ENCODE measurements at regions not wholly inside any gene's neighbourhood (a gene's known extent, or its start where the extent isn't known, plus 50 kb on each side); places are given as distances from the start of the nearest gene placed in this dataset.

DNA sequence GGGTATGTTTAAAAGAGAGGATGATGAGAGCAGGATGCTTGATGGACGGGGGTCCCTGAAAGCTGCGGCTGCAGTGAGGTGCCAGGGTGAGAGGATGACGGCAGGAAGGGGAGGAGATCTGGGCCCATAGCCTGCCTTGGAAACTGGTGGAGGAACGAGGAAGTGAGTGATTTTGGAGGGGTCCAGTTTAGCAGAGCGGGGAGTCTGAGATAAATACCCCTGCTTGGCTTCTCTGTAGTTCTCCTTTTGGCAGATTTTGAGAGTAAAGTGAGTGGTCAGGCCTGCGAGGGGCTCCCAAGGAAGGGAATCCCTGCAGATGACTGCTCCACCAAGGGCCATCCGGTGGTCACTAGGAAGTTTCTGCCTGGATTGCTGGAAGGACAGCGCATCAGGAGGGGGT lies 98.5 kb upstream of the PTCH1 start:
- Histone ChIP-seq H3K36me3 (ENCODE audit: control insufficient read depth, insufficient read depth, low read length, severe bottlenecking) (no peaks in the 10 kb centered on the region), H3K4me3 (ENCODE audit: low read length) (no peak overlapping the region), H3K9ac (ENCODE audit: low read length) (no peak overlapping the region), H3K9me3 (ENCODE audit: control insufficient read depth, low read length) (peaks cover 10% of the 10 kb centered on the region), H3K27me3 (replicated peaks; ENCODE audit: control insufficient read depth, insufficient read depth, low read length) (peaks cover 29% of the 10 kb centered on the region), H3K4me1 (ENCODE audit: control insufficient read depth, insufficient read depth, low read length) (no peaks in the 10 kb centered on the region)
- no peak for DNase-seq (ENCODE audit: low read depth)

DNA sequence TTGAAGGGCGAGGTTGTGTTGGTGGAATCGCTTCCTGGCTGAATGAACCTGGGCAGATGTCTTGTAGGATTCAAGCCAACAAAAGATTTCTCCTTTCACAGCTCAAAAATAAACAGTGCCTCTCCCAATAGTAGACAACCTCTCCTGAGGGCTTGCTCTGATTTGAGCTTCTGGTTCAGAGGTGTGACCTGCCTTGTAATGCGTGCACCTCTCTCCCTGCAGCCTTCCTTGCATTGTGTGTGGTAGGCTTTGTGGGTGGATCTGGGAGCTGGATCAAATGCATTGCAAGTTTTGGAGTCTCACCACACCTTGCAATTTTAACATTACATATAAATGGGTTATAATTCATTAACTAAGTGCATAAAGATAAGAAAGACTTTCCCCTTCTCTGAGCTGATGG lies 96.9 kb upstream of the PTCH1 start:
- Histone ChIP-seq H3K9me3 (ENCODE audit: control insufficient read depth, low read length) (peaks cover 10% of the 10 kb centered on the region), H3K4me1 (ENCODE audit: control insufficient read depth, insufficient read depth, low read length) (no peaks in the 10 kb centered on the region), H3K36me3 (ENCODE audit: control insufficient read depth, insufficient read depth, low read length, severe bottlenecking) (no peaks in the 10 kb centered on the region), H3K9ac (ENCODE audit: low read length) (no peak overlapping the region), H3K27me3 (replicated peaks; ENCODE audit: control insufficient read depth, insufficient read depth, low read length) (peaks cover 35% of the 10 kb centered on the region), H3K4me3 (ENCODE audit: low read length) (no peak overlapping the region)
- no peak for DNase-seq (ENCODE audit: low read depth)

DNA sequence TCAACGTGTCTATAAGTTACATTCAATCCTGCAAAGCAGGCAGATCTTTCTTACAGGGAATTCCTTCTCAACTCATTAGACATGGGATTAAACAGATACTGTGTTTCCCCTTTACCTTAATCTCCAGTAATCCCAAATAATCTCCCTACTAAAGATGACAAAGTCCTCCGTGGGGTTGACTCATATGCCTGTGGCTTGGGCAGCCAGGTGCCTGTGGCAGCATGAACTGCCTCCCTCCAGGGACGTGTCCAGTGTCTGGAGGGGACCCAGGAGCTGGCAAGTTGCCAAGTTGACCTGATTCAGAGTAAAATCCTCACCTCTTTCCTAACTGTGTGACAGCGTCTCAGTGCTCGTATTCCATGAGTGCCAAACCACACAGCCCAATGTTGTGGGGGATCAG lies 94.6 kb upstream of the PTCH1 start:
- H3K36me3 ChIP-seq (ENCODE audit: control insufficient read depth, insufficient read depth, low read length, severe bottlenecking) = no peaks in the 10 kb centered on the region
- H3K4me1 ChIP-seq (ENCODE audit: control insufficient read depth, insufficient read depth, low read length) = no peaks in the 10 kb centered on the region
- H3K9ac ChIP-seq (ENCODE audit: low read length) = no peak overlapping the region
- peaks cover 27% of the 10 kb centered on the region for H3K27me3 ChIP-seq (replicated peaks; ENCODE audit: control insufficient read depth, insufficient read depth, low read length)
- no peak for DNase-seq (ENCODE audit: low read depth)
- peaks cover 10% of the 10 kb centered on the region for H3K9me3 ChIP-seq (ENCODE audit: control insufficient read depth, low read length)
- H3K4me3 ChIP-seq (ENCODE audit: low read length) = no peak overlapping the region

DNA sequence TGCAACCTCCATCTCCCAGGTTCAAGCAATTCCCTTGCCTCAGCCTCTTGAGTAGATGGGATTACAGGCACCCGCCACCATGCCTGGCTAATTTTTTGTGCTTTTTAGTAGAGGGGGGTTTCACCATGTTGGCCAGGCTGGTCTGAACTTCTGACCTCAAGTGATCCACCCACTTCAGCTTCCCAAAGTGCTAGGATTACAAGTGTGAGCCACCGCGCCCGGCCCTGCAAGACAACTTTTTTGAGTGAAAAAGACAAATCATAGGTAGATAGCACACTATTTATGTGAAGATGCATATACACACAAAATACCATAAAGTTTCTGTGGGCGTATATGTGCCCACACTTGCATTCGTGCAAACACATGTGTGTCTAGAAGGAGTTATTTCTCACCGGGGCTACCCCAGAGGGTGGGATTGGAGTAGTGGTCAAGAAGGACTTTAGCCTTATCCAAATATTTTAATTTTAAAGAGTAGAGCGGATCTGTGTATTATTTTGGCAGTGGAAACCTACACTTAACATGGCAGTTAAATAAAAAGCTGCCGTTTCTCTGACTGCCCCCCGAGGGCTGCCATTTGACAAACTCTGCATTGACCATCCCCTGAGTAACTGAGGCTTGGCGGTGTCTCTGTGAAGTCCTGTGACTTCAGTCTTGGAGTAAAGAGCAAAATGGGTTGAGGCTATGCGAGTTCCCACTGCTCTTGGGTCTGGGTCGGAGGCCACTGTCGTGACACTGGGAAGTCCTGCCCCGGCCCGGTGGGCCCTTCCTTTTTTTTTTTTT lies 93.4 kb upstream of the PTCH1 start:
- Histone ChIP-seq H3K9me3 (ENCODE audit: control insufficient read depth, low read length) (peaks cover 10% of the 10 kb centered on the region), H3K27me3 (replicated peaks; ENCODE audit: control insufficient read depth, insufficient read depth, low read length) (peaks cover 21% of the 10 kb centered on the region), H3K4me1 (ENCODE audit: control insufficient read depth, insufficient read depth, low read length) (no peaks in the 10 kb centered on the region), H3K9ac (ENCODE audit: low read length) (no peak overlapping the region), H3K36me3 (ENCODE audit: control insufficient read depth, insufficient read depth, low read length, severe bottlenecking) (no peaks in the 10 kb centered on the region), H3K4me3 (ENCODE audit: low read length) (no peak overlapping the region)
- DNase-seq (ENCODE audit: low read depth) = no peak

DNA sequence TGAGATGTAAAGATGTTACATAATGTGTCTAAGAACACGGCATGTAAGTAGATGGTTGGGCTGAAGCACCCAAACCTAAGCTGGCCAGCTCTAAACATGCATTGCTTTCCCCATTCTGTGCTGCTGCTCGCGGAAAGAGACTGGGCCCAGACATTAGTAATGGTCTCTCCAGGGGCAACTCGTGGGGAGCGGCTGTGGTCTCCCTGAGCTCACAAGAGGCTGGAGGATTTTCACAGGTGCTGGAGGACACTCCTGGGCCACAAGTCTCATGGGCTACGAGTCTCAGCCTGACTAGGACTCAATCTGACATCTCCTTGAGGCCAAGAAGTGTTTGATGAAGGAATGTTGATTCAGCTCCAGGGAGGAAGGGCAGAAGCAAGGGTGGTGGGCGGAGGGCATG lies 92.7 kb upstream of the PTCH1 start:
- H3K9me3 ChIP-seq (ENCODE audit: control insufficient read depth, low read length) = peaks cover 10% of the 10 kb centered on the region
- H3K36me3 ChIP-seq (ENCODE audit: control insufficient read depth, insufficient read depth, low read length, severe bottlenecking) = no peaks in the 10 kb centered on the region
- no peak for DNase-seq (ENCODE audit: low read depth)
- H3K4me1 ChIP-seq (ENCODE audit: control insufficient read depth, insufficient read depth, low read length) = no peaks in the 10 kb centered on the region
- no peak overlapping the region for H3K9ac ChIP-seq (ENCODE audit: low read length)
- H3K27me3 ChIP-seq (replicated peaks; ENCODE audit: control insufficient read depth, insufficient read depth, low read length) = peaks cover 21% of the 10 kb centered on the region
- no peak overlapping the region for H3K4me3 ChIP-seq (ENCODE audit: low read length)

DNA sequence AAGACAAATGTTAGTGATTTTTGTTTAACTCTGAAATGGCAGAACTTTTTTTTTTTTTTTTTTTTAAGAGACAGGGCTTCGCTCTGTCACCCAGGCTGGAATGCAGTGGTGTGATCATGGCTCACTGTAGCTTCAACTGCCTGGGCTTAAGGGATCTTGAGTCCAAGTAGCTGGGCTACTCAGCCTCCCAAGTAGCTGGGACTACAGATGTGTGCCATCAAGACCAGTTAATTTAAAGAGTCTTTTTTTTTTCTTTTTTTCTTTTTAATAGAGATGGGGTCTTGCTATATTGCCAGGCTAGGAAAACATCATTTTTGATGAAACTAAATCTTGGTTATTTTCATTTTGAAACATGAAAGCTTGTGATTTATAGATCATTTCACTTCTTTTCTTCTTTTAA lies 91.6 kb upstream of the PTCH1 start:
- Histone ChIP-seq H3K27me3 (replicated peaks; ENCODE audit: control insufficient read depth, insufficient read depth, low read length) (peaks cover 23% of the 10 kb centered on the region), H3K4me1 (ENCODE audit: control insufficient read depth, insufficient read depth, low read length) (no peaks in the 10 kb centered on the region), H3K4me3 (ENCODE audit: low read length) (no peak overlapping the region), H3K9me3 (ENCODE audit: control insufficient read depth, low read length) (no peaks in the 10 kb centered on the region), H3K36me3 (ENCODE audit: control insufficient read depth, insufficient read depth, low read length, severe bottlenecking) (no peaks in the 10 kb centered on the region), H3K9ac (ENCODE audit: low read length) (no peak overlapping the region)
- DNase-seq (ENCODE audit: low read depth) = no peak

DNA sequence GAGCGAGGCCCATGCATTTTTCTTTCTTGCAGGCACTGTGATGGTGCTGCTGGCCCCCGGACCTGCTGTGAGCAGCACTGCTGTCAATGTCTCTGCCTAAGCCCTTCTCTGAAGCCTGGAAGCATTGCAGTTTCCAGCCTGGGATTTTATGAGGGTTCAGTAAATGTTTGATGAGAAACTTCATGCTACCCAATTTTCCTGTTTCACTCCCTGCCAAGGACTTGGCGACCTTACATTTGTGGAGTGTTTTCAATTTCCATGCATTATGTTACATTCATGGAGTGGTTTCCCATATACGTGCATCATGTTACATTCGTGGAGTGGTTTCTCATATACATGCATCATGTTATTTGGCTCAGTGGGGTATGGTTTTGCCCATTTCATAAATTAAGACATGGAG lies 90.7 kb upstream of the PTCH1 start:
- H3K27me3 ChIP-seq (replicated peaks; ENCODE audit: control insufficient read depth, insufficient read depth, low read length) = peaks cover 24% of the 10 kb centered on the region
- no peaks in the 10 kb centered on the region for H3K36me3 ChIP-seq (ENCODE audit: control insufficient read depth, insufficient read depth, low read length, severe bottlenecking)
- no peak overlapping the region for H3K9ac ChIP-seq (ENCODE audit: low read length)
- no peaks in the 10 kb centered on the region for H3K4me1 ChIP-seq (ENCODE audit: control insufficient read depth, insufficient read depth, low read length)
- H3K4me3 ChIP-seq (ENCODE audit: low read length) = no peak overlapping the region
- DNase-seq (ENCODE audit: low read depth) = no peak
- no peaks in the 10 kb centered on the region for H3K9me3 ChIP-seq (ENCODE audit: control insufficient read depth, low read length)

DNA sequence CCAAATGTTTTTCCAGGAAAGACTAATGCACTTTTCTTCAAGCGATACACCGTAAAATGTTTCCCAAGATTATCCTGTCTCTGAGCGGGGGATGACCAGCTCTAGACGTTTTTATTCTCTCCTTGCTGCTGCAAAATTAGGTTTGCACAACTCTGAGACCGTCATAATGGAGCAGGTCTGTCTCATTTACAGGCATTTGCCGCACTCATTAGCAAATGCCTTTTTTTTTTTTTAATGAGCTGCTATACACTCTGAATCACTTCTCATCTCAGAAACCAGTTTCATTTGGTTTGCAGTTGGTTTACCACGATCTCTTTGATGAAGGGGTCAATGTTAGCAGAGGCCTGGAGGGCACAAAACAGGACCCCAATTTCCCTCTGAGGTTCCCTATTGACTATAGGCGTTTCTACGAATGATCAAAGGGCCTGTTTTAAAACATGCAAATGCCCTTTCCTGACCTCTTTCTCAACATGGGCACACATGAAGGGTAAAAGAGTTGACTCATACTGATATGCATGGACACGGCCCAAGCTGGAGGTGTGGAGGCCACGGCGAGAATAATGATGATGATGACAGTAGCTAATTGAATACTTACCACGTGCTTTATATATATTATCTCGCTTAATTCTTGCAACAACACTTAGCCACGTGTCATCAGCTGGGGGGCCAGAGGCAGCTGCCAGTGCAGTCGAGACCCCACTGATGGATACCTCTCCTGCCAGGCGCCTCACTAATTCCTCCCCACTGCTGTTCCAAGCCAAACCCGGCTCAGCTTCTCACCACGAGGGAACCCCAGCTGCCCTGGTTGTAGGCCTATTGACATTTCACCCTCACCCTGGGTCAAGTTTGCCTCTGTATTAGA lies 89.9 kb upstream of the PTCH1 start:
- Histone ChIP-seq H3K36me3 (ENCODE audit: control insufficient read depth, insufficient read depth, low read length, severe bottlenecking) (no peaks in the 10 kb centered on the region), H3K4me3 (ENCODE audit: low read length) (no peak overlapping the region)

DNA sequence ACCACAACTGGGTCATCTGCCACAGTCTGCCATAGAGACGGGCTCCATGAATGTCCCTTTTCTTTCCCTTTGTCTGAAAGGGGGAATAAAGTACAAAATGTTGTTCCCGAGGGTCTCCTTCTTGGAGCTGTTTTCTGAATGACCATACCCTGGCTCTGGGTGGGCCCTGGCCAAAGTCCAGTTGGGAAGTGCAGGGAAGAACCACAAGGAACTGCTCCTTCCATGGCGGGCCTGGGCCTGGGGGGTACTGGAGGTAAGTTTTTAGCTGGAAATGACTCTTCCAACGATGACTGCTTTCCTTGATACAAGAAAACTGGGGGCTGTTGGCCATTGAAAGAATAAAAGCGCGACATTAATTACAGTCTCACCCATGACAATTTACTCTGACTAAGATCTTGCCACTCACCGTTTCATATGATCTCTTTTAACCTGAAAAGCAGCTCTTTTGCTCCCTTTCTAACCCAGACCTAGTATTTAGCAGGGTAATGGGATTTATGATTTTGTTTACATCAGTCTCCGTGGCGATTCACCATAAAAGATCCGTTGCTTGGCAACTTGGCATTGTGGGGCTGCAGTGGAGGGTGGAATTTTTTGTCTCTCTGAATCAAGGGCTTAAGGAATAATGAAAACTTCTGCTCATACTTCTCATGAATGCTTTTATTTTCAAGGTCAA lies 89.2 kb upstream of the PTCH1 start:
- Histone ChIP-seq H3K9me3 (ENCODE audit: control insufficient read depth, low read length) (no peaks in the 10 kb centered on the region), H3K9ac (ENCODE audit: low read length) (no peak overlapping the region), H3K36me3 (ENCODE audit: control insufficient read depth, insufficient read depth, low read length, severe bottlenecking) (no peaks in the 10 kb centered on the region), H3K4me1 (ENCODE audit: control insufficient read depth, insufficient read depth, low read length) (no peaks in the 10 kb centered on the region), H3K27me3 (replicated peaks; ENCODE audit: control insufficient read depth, insufficient read depth, low read length) (peaks cover 21% of the 10 kb centered on the region), H3K4me3 (ENCODE audit: low read length) (no peak overlapping the region)
- no peak for DNase-seq (ENCODE audit: low read depth)

More for the DNA sequence above, 89.9 kb upstream of the PTCH1 start:
- H3K9me3 ChIP-seq (ENCODE audit: control insufficient read depth, low read length) = no peaks in the 10 kb centered on the region
- peaks cover 21% of the 10 kb centered on the region for H3K27me3 ChIP-seq (replicated peaks; ENCODE audit: control insufficient read depth, insufficient read depth, low read length)
- H3K4me1 ChIP-seq (ENCODE audit: control insufficient read depth, insufficient read depth, low read length) = no peaks in the 10 kb centered on the region
- H3K9ac ChIP-seq (ENCODE audit: low read length) = no peak overlapping the region
- DNase-seq (ENCODE audit: low read depth) = no peak

DNA sequence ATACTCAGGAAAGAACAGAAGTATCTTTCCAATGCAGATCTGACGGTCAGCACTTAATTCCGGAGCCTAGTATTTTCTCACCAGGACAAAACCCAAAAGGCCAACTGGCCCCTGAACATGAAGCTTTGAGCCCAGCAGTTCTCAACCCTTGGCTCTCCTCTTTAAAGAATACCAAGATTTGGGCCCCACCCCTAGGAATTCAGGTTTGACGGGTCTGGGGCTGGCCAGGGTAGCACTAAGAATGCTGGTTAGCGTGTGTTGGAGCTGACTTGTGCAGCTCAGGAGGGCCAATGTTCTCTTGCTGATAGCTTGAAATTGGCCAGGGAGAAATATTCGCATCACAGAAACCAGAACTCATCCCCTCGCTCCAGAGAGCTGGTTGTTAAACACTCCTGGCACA lies 88.3 kb upstream of the PTCH1 start:
- no peaks in the 10 kb centered on the region for H3K36me3 ChIP-seq (ENCODE audit: control insufficient read depth, insufficient read depth, low read length, severe bottlenecking)
- no peaks in the 10 kb centered on the region for H3K4me1 ChIP-seq (ENCODE audit: control insufficient read depth, insufficient read depth, low read length)
- no peak overlapping the region for H3K4me3 ChIP-seq (ENCODE audit: low read length)
- DNase-seq (ENCODE audit: low read depth) = no peak
- peaks cover 21% of the 10 kb centered on the region for H3K27me3 ChIP-seq (replicated peaks; ENCODE audit: control insufficient read depth, insufficient read depth, low read length)
- no peak overlapping the region for H3K9ac ChIP-seq (ENCODE audit: low read length)
- H3K9me3 ChIP-seq (ENCODE audit: control insufficient read depth, low read length) = no peaks in the 10 kb centered on the region

DNA sequence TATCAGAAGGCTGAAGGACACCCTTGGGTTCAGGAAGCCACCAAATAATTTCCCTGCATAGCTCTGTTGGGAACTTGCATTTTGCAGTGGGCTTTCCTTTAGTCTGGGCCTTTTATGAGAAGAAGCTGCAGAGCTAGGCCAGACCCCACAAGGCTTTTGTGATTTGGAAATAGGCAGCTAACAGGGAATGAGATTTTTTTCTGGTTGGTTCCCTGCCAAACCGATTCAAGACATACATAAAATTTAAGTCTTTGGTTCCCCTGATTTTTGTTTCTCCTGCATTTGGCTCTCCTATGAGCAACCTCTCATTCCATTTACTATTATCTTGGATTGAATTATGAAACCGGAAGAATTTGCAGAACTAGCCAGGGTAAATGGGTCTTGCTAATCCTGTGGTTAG lies 81.5 kb upstream of the PTCH1 start:
- H3K4me1 ChIP-seq (ENCODE audit: control insufficient read depth, insufficient read depth, low read length) = no peaks in the 10 kb centered on the region
- H3K9ac ChIP-seq (ENCODE audit: low read length) = no peak overlapping the region
- H3K36me3 ChIP-seq (ENCODE audit: control insufficient read depth, insufficient read depth, low read length, severe bottlenecking) = no peaks in the 10 kb centered on the region
- DNase-seq (ENCODE audit: low read depth) = no peak
- no peaks in the 10 kb centered on the region for H3K9me3 ChIP-seq (ENCODE audit: control insufficient read depth, low read length)
- no peak overlapping the region for H3K4me3 ChIP-seq (ENCODE audit: low read length)
- peaks cover 12% of the 10 kb centered on the region for H3K27me3 ChIP-seq (replicated peaks; ENCODE audit: control insufficient read depth, insufficient read depth, low read length)
